Stimulated activated CD4-positive, alpha-beta T cell treated with anti-CD3 and anti-CD28 coated beads, Interleukin-15, amount 100 ng/mL, for 48 hours (primary cell): ENCODE measurements at regions not wholly inside any gene's neighbourhood (a gene's known extent, or its start where the extent isn't known, plus 50 kb on each side); places are given as distances from the start of the nearest gene placed in this dataset.

Experiments
- DNase-seq, 2 donors: peaks; one replicate each; pipeline ENCODE4 v3.0.0-alpha.2; 2020; ENCODE audit warnings: low read depth in 2 of 2

- no peak for DNase-seq
These were observed 773.8 kb downstream of the MECOM start for GRCh38 chr3:168889666-168890065.

GRCh38 chr3:168888781-168889180 is 774.7 kb downstream of the MECOM start:
- no peak for DNase-seq

- no peak for DNase-seq
These were observed 778.5 kb downstream of the MECOM start for GRCh38 chr3:168885028-168885427.

- DNase-seq, result no peak
These were observed 779.1 kb downstream of the MECOM start for GRCh38 chr3:168884353-168884903.

GRCh38 chr3:168883145-168883544 is 780.4 kb downstream of the MECOM start:
- no peak for DNase-seq

GRCh38 chr3:168881804-168882203 is 781.7 kb downstream of the MECOM start:
- no peak for DNase-seq

- DNase-seq, result no peak
These were observed 782.9 kb upstream of the GOLIM4 start for GRCh38 chr3:168878655-168879054.

GRCh38 chr3:168877899-168878298 is 782.2 kb upstream of the GOLIM4 start:
- no peak for DNase-seq

GRCh38 chr3:168876346-168877035 is 780.8 kb upstream of the GOLIM4 start:
- DNase-seq, result no peak

GRCh38 chr3:168872826-168873225 is 777.1 kb upstream of the GOLIM4 start:
- no peak for DNase-seq

- no peak for DNase-seq
These were observed 775.2 kb upstream of the GOLIM4 start for GRCh38 chr3:168870892-168871291.

- no peak for DNase-seq
These were observed 769.4 kb upstream of the GOLIM4 start for GRCh38 chr3:168865022-168865551.

GRCh38 chr3:168864107-168865021 is 768.6 kb upstream of the GOLIM4 start:
- DNase-seq, result no peak

GRCh38 chr3:168863561-168863960 is 767.8 kb upstream of the GOLIM4 start:
- no peak for DNase-seq

GRCh38 chr3:168862466-168862865 is 766.7 kb upstream of the GOLIM4 start:
- no peak for DNase-seq

GRCh38 chr3:168860592-168860991 is 764.9 kb upstream of the GOLIM4 start:
- DNase-seq, result no peak

GRCh38 chr3:168860028-168860427 is 764.3 kb upstream of the GOLIM4 start:
- no peak for DNase-seq

GRCh38 chr3:168859574-168859973 is 763.9 kb upstream of the GOLIM4 start:
- no peak for DNase-seq

GRCh38 chr3:168859143-168859542 is 763.4 kb upstream of the GOLIM4 start:
- no peak for DNase-seq

- DNase-seq, result no peak
These were observed 762.6 kb upstream of the GOLIM4 start for GRCh38 chr3:168858327-168858726.

- no peak for DNase-seq
These were observed 754.4 kb upstream of the GOLIM4 start for GRCh38 chr3:168850109-168850508.

GRCh38 chr3:168847291-168847883 is 751.7 kb upstream of the GOLIM4 start:
- no peak for DNase-seq
